T1000 (cell line): ENCODE measurements at regions not wholly inside any gene's neighbourhood (a gene's known extent, or its start where the extent isn't known, plus 50 kb on each side); places are given as distances from the start of the nearest gene placed in this dataset.
"Not testable (repeated sequence)": the region's sequence is repeated elsewhere in the genome, so short reads cannot be mapped to it uniquely, and the experiment has no call there.

Experiments used
- DNase-seq: peaks from one replicate; lab custom pipeline; 2025; ENCODE audit warnings: mixed read lengths; lab: John Stamatoyannopoulos, UW

DNA sequence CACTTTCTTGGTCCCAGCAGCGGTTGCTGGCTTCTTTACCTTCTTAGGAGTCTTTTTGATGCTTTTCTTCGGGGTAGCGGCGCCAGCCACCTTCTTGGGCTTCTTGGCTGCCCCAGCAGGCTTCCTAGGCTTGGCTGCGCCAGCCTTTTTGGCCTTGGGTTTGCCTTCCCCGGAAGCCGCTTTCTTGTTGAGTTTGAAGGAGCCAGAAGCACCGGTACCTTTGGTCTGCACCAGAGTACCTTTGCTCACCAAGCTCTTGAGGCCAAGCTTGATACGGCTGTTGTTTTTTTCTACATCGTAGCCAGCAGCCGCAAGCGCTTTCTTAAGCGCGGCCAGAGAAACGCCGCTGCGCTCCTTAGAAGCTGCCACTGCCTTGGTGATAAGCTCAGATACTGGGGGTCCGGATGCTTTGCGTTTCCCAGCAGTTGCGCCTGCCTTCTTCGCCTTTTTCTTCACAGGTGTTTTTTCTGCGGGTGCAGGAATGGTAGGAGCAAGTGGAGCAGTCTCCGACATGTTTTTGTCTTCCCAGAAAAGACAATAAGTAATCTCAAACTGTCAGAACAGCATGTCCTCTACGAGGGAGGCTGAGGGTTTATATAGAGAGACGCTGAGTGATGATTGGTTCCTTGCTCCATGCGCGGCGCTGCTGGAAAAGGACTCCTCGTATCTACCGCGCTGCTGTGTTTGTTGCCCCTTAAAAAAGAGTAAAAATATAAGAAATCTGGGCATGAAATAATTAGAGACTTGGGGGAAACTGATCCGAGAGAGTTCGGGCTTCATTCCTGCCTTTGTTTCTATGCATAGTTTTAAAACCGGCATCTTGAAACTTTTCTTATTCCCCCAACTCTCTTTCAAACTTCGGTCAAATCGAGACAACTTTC is 130.3 kb upstream of the BTN3A2 start:
- no peak for DNase-seq

DNA sequence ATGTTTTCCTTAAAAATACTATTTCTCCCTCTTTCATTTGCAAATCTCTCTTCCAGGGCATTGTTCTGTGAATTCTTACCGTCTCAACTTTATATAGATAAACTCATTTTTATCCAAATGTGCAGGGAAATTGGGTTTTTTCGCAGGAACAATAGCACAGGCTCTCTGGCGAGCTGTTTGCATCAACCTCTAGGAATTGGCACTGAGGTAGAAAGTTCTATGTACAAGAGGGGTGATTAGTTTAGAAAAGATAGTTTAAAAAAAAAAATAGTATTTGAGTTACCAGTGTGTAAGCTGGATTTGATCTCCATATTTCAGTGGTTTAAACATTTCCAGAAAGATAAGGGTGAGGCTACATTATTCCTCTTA is 129.7 kb upstream of the BTN3A2 start:
- DNase-seq = no peak

DNA sequence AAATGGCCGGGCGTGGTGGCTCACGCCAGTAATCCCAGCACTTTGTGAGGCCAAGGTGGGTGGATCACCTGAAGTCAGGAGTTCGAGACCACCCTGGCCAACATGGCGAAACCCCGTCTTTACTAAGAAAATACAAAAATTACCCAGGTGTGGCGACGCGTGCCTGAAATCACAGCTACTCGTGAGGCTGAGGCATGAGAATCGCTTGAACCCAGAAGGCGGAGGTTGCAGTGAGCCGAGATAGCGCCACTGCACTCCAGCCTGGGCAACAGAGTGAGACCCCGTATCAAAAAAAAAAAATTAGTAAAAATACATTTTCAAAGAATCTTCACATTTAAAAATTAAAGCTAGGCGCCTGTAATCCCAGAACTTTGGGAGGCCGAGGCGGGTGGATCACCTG is 125.6 kb upstream of the BTN3A2 start:
- not testable (repeated sequence) for DNase-seq

DNA sequence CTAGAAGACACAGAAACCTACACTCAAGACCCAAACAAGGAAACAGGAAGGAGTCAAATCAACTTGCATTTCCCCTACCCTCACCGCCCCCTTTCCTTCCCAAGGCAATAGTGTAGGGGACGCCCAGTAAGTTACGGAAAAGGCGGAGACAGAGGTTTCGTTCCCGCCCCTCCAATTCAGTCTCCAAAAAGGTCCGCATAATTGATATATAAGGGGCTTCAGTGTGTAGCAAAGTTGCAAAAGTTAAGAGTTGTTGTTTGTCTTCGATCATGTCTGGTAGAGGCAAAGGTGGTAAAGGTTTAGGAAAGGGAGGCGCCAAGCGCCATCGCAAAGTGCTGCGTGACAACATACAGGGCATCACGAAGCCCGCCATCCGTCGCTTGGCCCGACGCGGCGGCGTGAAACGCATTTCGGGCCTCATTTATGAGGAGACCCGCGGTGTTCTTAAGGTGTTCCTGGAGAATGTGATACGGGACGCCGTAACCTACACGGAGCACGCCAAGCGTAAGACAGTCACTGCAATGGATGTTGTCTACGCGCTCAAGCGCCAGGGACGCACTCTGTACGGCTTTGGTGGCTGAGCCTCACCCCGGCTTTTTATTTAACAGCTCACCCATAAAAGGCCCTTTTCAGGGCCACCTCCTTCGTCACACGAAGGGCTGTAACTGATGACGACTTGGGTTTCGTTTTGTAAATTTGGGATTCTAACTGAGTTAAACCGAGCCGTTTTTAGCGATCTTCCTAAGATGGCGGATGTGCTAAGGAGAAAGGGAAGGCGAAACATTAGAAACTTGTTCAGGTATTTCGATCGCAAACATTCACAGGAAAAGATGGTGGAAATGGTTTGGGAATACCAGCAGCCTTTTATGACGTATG is 124.6 kb upstream of the BTN3A2 start:
- DNase-seq = no peak

DNA sequence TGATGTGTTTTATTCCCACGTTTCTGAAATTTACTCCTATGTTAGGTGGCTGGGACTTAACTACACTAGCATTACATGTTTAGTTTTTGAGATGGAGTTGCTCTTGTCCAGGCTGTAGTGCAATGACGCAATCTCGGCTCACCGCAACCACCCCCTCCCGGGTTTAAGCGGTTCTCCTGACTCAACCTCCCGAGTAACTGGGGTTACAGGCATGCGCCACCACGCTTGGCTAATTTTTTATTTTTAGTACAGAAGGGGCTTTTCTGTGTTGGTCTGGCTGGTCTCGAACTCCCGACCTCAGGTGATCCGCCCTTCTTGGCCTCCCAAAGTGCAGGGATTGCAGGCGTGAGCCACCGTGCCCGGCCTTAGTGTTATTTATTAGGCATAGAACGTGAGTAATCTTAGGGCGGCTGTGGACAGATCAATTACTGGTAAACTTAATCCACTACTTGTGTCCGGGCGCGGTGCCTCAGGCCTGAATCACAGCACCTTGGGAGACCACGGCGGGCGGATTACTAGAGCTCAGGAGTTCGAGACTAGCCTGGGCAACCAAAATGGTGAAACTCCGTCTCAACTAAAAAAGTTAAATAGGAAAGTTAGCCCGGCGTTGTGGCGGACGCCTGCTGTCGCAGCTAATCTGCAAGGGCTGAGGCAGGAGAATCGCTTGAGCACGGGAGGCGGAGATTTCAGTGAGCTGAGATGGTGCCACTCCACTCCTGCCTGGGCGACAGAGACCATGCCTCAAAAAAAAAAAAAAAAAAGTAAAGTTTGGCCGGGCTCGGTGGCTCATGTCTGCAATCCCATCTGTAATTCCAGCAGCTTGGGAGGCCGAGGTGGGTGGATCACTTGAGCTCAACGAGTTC is 123.7 kb upstream of the BTN3A2 start:
- no peak for DNase-seq

DNA sequence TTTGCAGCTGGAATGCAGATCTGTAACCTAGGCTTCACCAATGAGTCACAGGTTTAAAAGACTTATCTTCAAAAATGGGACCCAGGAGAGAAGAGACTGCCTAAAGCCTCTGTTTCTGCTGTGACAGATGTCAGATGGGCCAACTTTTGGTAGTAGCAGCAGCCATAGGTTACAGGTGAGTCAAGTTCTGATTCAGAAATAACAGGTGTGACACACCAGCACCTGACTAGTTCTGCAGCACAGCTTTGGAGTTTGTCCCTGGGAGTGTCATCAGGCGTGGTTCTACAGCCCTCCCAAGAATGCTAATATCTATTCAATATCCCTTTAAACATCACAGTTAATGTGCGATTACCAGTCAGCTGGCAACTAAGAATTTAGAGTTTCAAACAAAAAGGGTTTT is 121.9 kb upstream of the BTN3A2 start:
- DNase-seq = no peak

DNA sequence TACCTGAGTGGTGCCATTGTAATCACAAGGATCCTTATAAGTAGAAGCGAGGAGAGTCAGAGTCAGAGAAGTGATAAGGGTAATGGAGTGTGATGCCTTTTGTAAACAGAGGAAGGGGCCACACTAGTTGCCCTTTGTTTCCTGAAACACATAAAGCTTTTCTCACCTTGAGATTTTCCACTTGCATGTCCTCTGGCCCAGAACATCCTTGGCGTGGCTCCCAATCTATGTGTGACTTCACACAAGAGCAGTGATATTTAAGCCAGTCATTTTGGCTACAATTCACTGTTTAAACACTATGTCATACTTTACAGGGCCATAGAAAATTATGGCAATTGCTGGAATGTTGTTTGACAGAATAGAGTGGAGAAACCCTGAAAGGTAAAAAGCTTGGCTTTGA is 121.2 kb upstream of the BTN3A2 start:
- no peak for DNase-seq

DNA sequence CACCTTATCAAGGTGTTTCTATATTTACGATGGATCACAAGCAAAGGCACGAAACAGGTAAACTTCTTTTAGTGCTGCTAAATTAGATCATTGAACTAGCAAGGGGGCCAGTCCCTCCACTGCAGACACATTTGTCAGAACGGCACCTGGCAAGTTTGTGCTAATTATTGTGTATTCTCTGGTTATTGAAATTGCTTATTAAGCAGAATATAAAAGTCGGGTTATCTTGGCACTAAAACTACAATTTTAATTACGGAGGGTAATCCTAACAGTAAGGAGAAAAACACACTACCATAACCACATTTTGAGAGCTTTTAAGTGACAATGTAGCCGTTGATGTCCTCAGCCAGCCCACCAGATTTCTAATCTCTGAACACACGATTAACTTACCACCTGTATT is 118.9 kb upstream of the BTN3A2 start:
- no peak for DNase-seq

DNA sequence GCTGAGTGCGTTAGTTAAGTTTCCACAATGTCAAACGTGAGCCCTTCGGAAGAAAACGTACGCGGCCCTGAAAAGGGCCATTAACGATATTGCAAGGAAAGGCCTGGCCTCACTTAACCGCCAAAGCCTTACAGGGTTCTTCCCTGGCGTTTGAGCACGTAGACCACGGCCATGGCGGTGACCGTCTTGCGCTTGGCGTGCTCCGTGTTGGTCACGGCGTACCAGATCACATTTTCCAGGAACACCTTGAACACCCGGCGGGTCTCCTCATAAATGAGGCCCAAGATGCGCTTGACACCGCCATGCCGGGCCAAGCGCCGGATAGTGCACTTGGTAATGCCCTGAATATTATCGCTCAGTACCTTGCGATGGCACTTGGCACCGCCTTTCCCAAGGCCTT is 118.4 kb upstream of the BTN3A2 start:
- no peak for DNase-seq

DNA sequence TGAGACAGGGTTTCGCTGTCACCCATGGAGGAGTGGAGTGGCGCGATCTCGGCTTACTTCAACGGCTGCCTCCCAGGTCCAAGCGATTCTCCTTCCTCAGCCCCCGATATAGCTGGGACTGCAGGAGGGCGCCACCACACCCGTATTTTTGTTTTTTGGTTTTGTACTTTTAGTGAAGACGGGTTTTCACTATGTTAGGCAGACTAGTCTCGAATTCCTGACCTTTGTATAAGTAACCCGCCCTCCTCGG is 115.4 kb upstream of the BTN3A2 start:
- DNase-seq = no peak

DNA sequence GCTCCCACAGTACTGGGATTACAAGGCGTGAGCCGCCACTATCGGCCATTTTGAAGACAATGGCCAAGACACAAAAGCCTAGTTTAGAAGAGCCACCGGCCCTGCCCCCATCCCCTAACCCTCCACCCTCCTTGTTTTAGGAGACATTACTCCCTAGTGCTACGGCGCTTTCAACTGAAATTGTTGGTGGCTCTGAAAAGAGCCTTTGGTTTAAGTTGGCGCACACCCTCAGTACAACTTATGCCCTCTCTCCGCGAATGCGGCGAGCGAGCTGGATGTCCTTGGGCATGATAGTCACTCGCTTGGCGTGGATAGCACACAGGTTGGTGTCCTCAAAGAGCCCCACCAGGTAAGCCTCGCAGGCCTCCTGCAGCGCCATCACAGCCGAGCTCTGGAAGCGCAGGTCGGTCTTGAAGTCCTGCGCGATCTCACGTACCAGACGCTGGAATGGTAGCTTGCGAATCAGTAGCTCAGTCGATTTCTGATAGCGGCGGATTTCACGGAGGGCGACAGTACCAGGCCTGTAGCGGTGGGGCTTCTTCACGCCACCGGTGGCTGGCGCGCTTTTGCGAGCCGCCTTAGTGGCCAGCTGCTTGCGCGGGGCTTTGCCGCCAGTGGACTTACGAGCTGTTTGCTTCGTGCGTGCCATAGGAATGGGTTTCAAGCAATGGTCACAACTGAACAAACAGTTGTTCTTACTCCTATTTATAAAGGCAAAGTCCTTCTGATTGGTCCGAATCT is 114.9 kb upstream of the BTN3A2 start:
- DNase-seq = peak; percentile 59

DNA sequence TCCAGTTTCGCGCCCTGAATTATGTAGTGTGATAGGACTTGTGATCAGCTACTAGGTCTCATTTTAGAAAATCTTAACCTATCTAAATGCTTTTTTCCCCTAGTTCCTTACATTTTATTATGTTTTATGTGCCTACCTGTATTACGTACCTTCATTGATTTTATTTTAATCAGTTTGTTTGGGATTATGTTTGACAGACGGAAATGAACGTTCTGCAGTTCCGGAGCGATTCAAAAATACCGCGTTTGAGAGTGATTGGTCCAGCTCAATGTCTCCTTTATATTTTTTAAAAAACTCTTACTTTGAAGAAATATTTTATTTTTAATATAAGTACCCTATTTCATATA is 114.3 kb upstream of the BTN3A2 start:
- DNase-seq = no peak

DNA sequence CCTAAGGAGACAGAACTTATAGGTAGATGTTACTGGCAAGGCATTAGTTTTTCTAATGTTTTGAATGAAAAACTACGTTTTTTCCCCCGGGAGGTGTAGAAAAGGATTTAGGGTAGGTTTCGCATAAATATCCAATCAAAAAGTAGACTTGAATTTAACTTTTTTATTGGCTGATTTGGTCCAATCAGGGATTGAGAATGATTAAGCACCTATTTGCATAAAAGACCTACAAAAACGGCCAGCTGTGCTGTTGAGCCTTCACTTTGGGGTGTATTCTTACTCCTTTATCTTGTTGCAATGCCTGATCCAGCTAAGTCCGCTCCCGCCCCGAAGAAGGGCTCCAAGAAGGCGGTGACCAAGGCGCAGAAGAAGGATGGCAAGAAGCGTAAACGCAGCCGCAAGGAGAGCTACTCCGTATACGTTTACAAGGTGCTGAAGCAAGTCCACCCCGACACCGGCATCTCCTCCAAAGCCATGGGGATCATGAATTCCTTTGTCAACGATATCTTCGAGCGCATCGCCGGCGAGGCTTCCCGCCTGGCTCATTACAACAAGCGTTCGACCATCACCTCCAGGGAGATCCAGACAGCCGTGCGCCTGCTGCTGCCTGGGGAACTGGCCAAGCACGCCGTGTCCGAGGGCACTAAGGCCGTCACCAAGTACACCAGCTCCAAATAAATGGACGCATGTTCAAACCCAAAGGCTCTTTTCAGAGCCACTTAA is 113.5 kb upstream of the BTN3A2 start:
- DNase-seq = peak; percentile 59

DNA sequence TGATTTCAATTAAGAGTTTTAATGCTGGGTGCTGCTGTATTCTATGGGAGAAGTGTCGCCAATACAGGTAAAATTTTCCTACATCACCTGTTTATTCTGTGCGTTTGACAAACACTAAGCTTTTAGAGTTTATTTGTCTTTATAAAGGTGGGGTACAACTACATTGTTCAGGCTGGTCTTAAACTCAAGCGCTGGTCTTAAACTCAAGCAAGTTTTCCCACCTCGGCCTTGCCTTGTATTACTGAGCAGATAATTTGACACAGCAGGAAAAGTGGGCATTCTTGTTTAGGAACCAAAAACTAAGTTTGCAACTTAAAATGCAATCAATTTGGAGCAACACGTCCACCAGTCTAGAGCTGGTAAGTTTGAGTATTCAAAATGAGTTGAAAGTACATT is 112.9 kb upstream of the BTN3A2 start:
- DNase-seq = no peak

DNA sequence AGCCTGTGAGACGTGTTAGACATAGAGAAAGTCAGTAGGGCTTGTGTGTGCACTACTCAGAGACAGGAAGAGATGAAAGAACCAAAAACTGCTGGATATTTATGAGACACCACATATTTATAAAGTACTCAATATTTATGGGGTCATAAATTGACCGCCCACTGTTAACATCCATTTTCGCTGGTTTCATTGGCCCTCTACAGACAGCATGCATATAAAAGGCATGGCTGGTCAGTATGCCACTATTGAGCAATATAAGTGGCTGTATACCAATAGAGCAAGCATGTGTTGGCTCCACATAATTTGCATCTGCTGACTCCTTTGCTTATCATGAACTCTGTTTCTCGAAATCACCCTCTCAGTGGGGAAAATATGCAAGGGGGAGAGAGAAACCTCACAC is 110.3 kb upstream of the BTN3A2 start:
- DNase-seq = no peak

DNA sequence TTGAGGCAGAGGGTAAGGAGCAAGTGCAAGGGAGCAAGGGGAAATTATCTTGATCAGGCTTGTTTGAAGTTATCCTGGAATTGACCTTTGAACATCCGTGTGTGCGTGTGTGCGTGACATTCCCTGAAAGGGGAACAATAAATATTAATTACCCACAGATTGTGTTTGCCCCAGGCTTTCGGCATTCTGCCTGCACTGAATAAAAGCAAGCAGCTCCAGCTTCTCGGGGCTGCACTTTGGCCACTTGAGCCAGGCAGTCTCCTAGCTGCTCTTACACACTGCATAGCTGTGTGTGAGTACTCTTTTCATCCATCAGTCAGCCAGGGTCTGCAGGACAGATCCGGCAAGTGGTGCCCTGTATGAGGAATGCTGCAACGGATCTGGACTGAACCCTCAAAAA is 107.7 kb upstream of the BTN3A2 start:
- DNase-seq = no peak

DNA sequence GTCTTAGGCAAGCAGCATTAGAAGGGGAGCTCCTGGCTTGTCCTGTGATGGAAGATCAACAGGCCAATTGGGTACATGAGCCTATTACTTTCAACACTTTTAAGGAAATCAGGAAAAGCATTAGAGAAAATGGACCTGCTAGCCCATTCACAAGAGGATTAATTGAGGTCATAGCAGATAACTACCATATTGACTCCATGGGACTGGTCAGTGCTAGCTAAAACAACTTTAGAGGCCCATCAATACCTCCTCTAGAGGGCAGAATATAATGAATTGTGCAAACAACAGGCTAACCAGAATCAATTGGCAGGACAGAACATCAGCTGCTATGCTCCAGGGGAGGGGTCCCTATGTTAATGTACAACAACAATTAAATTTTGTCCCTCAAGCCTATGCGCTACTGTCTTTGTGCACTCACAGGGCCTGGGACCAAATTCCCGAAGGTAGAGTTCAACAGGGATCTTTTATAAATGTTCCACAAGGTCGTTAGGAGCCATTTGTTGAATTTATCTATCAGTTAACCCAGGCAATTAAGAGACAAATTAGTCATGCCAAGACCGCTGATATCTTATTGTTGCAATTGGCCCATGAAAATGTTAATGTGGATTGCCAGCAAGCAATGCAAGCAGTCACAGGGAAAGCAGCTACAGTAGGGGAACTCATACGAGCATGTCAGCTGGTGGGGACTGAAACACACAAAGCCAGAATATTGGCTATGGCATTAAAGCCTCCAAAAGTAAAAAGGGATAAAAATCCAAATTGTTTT is 106.6 kb upstream of the BTN3A2 start:
- DNase-seq = no peak

DNA sequence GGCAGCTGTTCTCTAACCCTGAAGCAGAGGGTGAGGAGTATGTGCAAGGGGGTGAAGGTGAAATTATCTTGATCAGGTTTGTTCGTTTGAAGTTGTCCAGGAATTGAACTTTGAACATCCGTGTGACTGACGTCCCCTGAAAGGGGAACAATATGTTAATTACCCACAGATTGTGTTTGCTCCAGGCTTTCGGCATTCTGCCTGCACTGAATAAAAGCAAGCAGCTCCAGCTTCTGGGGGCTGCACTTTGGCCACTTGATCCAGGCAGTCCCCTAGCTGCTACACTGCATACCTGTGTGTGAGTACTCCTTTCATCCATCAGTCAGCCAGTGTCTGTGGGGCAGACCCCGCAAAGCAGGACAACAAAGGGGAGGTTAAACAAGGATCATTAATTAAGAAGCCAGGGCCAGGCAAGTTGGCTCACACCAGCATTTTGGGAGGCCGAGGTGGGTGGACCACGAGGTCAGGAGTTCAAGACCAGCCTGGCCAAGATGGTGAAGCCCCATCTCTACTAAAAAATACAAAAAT is 104.8 kb upstream of the BTN3A2 start:
- DNase-seq = no peak

DNA sequence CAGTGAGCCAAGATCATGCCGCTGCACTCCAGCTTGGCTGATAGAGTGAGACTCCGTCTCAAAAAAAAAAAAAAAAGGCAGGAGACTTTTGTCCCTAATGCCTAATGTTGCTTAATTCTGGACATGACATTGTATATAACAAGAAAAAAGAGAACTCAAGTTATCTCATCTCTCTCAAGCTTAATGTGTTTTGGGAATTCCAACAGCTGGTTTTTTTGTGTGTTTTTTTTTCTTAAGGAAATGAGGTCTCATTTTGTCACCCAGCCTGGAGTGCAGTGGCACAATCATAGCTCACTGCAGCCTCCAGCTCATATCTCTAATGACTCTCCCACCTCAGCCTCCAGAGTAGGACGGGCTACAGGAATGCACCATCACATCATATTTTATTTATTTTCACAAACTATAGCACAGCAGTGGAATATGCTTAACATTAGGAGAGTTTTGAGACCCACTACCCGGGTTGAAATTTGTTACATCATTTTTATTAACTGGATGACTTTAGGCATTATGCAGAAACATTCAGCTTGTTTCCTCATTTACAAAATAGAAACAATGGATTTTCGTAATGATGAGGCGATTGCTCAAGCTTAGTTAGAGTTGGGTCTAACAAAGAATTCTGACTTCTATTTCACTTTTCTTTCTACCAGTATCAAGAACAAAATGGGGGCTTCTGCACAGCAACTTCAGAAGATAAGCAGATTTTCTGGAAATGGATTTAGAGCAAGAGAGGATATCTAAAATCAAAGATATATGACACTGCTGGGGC is 104.1 kb upstream of the BTN3A2 start:
- no peak for DNase-seq

DNA sequence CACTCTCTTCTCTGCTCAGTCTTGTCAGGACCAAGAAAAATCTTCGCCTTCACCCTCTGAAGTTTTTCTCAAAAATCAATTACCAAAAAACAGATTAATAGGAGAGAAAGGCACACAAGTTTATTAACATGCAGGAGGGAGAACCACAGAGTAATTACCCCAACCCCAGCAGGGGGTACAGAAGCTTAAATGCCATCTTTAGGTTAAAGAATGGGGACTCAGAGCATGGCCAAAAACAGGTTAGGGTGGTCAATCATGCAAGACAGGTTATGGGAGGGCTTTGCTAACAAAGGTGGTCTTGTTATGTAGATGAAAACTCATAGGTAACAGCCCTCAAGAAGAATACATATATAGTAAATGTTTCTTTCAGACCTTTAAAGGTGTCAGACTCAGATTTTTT is 100.5 kb upstream of the BTN3A2 start:
- no peak for DNase-seq
